VCaP (cell line): ENCODE measurements at regions not wholly inside any gene's neighbourhood (a gene's known extent, or its start where the extent isn't known, plus 50 kb on each side); places are given as distances from the start of the nearest gene placed in this dataset.

Experiments used
- H3K27ac ChIP-seq: fragments of 450-650 bp; 2 replicates; pipeline ENCODE4 v1.5.1; 2017
- TF ChIP-seq, protein P1 (sequence below): fragments of 450-650 bp; conservative IDR thresholded peaks from 2 replicates; pipeline ENCODE4 v1.5.1; 2017; ENCODE audit warnings: mild to moderate bottlenecking, moderate library complexity

DNA sequence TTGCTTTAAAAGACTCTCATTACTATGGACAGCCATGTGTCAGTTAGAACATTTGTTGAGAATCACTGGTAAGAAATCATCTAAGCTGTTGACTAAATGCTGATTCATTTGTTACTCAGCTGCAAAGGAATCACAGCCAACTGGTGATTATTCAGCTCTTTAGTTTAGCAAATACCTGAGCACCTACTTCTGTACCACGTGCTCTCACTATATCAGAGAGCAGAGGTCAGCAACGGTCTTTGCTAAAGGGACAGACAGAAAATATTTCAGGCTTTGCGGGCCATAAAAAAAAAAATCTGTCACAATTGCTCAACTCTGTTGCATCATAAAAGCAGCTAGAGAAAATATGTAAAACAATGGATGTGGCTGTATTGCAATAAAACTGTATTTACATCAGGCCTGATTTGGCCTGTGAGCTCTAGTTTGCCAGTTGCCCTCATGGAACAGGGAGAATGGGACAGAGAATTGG lies 377.6 kb downstream of the DNAH5 start:
- no peak overlapping the region for H3K27ac ChIP-seq
- TF ChIP-seq, protein P1, sequence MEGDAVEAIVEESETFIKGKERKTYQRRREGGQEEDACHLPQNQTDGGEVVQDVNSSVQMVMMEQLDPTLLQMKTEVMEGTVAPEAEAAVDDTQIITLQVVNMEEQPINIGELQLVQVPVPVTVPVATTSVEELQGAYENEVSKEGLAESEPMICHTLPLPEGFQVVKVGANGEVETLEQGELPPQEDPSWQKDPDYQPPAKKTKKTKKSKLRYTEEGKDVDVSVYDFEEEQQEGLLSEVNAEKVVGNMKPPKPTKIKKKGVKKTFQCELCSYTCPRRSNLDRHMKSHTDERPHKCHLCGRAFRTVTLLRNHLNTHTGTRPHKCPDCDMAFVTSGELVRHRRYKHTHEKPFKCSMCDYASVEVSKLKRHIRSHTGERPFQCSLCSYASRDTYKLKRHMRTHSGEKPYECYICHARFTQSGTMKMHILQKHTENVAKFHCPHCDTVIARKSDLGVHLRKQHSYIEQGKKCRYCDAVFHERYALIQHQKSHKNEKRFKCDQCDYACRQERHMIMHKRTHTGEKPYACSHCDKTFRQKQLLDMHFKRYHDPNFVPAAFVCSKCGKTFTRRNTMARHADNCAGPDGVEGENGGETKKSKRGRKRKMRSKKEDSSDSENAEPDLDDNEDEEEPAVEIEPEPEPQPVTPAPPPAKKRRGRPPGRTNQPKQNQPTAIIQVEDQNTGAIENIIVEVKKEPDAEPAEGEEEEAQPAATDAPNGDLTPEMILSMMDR: no peak

GRCh38 chr5:13558408-13558807 lies 386.1 kb downstream of the DNAH5 start:
- TF ChIP-seq, protein P1: no peak
- no peak overlapping the region for H3K27ac ChIP-seq

DNA sequence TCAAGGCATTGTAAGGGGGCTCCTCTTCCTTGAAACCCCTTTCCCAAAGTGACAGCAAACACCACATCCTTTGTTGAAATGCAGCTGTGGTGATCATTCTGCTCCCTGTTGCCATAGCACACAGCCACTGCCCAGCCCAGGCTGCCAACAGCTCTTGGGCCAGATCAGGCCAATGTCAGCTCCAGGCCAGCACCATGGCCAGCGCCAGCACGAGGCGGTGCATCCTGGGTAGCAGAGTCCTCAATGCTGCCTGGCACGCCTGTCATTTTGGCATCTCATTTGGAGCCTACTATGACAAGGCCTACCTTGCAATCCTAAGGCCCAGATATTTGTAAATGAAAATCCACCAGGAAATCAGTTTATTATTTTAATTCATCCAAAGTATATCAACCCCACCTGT lies 390.6 kb downstream of the DNAH5 start:
- TF ChIP-seq, protein P1: no peak
- H3K27ac ChIP-seq: no peak overlapping the region

DNA sequence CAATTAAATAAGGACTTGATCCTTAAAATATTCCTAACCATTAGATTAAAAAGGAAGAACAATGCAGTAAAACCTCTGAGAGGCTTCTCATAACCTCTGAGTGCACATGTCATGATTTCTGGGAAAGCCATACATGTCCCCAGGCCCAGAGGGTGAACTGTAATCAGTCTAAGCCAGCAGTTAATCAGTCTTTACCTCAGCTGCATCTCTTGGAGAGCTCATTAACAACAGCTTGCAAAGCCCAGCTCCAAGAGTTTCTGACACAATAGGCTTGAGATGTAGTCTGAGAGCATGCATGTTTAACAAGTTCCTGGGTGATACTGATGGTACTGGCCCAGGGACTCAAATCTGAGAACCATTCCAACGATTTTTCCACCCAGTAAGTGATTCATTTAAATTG lies 392.1 kb downstream of the DNAH5 start:
- TF ChIP-seq, protein P1: no peak
- no peak overlapping the region for H3K27ac ChIP-seq

DNA sequence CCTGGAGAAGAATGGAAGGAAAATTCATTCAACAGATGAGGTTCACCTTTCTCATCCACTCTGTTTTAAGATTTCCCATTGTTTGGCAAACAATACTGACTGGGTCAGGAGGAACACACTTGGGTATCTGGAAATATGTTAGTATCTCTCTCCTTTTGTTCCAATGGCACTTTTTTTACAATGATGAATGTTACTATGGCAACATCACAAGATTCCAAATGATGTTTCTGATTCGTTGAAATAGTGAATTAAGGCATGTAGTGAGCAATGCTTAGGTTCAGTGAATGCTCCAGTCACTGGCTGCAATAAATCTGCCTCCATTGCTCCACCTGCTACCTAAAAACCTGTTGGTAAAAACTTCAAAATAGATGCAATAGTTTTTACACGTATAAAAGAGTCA lies 392.8 kb downstream of the DNAH5 start:
- TF ChIP-seq, protein P1: no peak
- H3K27ac ChIP-seq: no peak overlapping the region

DNA sequence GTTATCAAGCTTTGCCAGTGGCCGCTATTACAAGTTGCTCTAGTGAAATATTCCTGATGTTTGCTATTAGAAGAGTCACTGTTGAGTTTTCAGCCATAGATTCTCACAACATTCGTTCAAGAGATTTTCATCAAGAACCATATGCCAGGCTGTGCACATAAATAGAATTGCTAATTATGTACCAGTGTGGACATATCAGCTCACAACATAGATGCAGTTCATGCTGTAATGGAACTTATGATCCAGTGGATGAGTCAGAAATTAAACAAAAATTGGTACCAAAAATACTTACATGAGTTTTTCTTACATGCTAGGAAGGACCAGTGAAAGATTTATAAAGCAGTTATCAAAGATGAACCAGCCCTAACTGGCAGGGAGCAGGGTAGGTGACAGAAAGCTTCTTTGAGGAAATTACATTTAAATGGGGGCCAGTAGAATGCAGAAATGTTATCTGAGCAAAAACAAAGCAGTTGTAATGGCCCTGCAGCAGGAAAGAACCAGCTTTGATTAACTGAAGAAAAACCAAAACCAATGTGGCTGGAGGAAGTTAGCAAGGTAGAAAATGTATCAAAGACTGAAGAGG lies 404.2 kb downstream of the DNAH5 start:
- TF ChIP-seq, protein P1: no peak
- H3K27ac ChIP-seq: no peak overlapping the region

- H3K27ac ChIP-seq: no peak overlapping the region
- TF ChIP-seq, protein P1: no peak
Observed at GRCh38 chr5:13536933-13537332, 407.6 kb downstream of the DNAH5 start.
